Progenitor cell of endocrine pancreas (in vitro differentiated cells): ENCODE measurements at regions not wholly inside any gene's neighbourhood (a gene's known extent, or its start where the extent isn't known, plus 50 kb on each side); places are given as distances from the start of the nearest gene placed in this dataset.

Experiments used
- DNase-seq: peaks from one replicate; pipeline ENCODE4 v3.0.0; 2021; ENCODE audit warnings: low spot score; ENCODE audit not compliant: unreplicated experiment
- H3K27ac Mint-ChIP-seq: 2 replicates; pipeline ENCODE4 v1.8.0; 2021; ENCODE audit warnings: mild to moderate bottlenecking, moderate library complexity, mixed read lengths
- H3K27me3 Mint-ChIP-seq: 2 replicates; pipeline ENCODE4 v1.8.0; 2021; ENCODE audit warnings: mixed read lengths
- H3K36me3 Mint-ChIP-seq: 2 replicates; pipeline ENCODE4 v1.8.0; 2022; ENCODE audit warnings: mixed read lengths; ENCODE audit not compliant: insufficient read depth
- H3K4me1 Mint-ChIP-seq: 2 replicates; pipeline ENCODE4 v1.8.0; 2021; ENCODE audit warnings: low read depth, mixed read lengths
- H3K4me3 Mint-ChIP-seq: 2 replicates; pipeline ENCODE4 v1.8.0; 2021; ENCODE audit warnings: low read depth, mild to moderate bottlenecking, moderate library complexity, mixed read lengths
- H3K9me3 Mint-ChIP-seq: 2 replicates; pipeline ENCODE4 v1.8.0; 2021; ENCODE audit warnings: low read depth, mixed read lengths
- TF ChIP-seq, protein P1 (sequence below): fragments of 200-600 bp; sonication (generic); IDR thresholded peaks from one replicate; pipeline ENCODE4 v1.5.0; 2021; ENCODE audit warnings: antibody characterized with exemption, mild to moderate bottlenecking; ENCODE audit not compliant: unreplicated experiment

DNA sequence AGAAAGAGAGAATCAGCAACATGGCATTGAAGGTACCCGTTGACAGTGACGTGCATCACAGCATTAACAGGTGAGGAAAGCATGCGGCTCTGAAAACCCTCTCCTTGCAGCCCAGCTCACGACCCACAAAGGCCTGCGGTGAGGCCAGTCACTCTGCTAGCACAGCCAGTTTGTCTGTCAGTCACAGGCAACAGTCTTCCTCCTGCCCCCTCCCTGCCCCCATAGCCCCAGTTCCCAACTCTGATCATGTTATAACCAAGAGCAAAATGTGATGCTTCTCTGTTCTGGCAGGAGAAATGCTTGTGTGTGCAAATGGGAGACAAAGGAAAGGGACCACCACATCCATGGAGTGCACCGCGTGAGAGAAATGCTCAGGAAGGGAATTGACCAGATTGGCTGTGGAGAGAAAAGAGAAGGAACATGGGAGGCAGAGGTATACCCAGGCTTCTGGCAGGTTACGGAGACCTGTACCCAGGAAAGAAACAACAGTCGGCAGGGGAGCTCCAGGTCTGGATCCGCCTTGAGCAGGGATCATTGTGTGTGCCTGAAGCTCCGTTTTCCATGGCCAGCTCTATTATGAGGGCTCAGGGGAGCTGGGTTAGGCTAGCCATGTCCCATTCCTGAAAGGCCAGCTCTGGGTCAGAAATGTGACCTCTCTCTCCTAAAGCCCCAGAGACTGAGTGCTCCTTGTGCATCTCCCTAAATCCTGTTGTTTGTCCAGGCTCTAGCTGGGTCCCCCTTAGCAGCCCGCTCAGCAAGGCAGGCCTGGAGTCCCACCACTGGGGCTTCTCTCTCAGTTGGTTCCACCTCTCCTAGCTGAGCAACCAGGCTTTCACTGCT is 139.7 kb upstream of the MAMLD1 start:
- Mint-ChIP-seq H3K36me3 (no peaks in the 10 kb centered on the region), H3K4me1 (no peaks in the 10 kb centered on the region), H3K27me3 (peaks cover 13% of the 10 kb centered on the region), H3K27ac (no peak overlapping the region), H3K4me3 (no peak overlapping the region), H3K9me3 (peaks cover 4% of the 10 kb centered on the region)
- DNase-seq: no peak
- TF ChIP-seq, protein P1, sequence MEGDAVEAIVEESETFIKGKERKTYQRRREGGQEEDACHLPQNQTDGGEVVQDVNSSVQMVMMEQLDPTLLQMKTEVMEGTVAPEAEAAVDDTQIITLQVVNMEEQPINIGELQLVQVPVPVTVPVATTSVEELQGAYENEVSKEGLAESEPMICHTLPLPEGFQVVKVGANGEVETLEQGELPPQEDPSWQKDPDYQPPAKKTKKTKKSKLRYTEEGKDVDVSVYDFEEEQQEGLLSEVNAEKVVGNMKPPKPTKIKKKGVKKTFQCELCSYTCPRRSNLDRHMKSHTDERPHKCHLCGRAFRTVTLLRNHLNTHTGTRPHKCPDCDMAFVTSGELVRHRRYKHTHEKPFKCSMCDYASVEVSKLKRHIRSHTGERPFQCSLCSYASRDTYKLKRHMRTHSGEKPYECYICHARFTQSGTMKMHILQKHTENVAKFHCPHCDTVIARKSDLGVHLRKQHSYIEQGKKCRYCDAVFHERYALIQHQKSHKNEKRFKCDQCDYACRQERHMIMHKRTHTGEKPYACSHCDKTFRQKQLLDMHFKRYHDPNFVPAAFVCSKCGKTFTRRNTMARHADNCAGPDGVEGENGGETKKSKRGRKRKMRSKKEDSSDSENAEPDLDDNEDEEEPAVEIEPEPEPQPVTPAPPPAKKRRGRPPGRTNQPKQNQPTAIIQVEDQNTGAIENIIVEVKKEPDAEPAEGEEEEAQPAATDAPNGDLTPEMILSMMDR: no peak

DNA sequence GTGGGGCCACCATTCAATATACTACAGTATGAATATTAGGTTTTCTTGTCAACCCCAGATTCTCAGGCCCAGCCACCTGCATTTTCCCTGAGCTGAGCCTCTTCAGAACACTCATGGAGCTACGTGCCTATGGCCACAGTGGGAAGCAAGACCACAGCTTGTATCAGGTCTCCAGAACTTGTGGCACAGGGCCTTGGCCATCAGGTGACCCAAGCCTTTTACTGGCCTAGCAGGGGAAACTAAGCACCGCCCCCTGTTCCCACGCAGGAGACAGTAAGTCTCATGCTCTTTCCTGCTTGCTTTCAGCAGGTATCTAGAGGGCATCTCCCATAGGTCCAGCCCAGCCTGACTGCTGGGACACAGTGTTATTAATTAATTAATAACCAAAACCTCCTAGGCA is 138.4 kb upstream of the MAMLD1 start:
- Mint-ChIP-seq H3K36me3 (no peaks in the 10 kb centered on the region), H3K27me3 (peaks cover 13% of the 10 kb centered on the region), H3K27ac (no peak overlapping the region), H3K9me3 (peaks cover 13% of the 10 kb centered on the region), H3K4me1 (no peaks in the 10 kb centered on the region), H3K4me3 (no peak overlapping the region)
- no peak for DNase-seq
- TF ChIP-seq, protein P1: no peak

DNA sequence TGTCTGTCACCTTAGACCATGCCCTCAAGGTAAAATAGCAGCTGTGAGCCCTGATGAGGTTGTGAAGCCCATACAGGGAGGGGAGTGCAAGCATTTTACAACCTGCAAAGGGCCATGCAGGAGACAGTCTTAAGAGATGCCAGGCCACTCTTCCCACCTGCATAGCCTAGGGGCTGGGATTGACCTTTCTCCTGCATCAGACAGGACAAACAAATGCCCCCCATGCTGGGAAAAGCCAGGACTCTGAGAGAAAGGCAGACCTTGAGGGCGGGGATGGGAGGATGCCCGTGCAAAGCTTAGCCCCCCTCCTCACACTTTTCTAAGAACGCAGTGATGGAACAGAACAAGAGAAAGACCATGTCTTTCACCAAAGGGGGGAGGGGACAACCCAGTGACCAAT is 137.9 kb upstream of the MAMLD1 start:
- no peak for DNase-seq
- no peaks in the 10 kb centered on the region for H3K4me1 Mint-ChIP-seq
- no peak overlapping the region for H3K4me3 Mint-ChIP-seq
- no peak overlapping the region for H3K27ac Mint-ChIP-seq
- TF ChIP-seq, protein P1: no peak
- H3K9me3 Mint-ChIP-seq: peaks cover 13% of the 10 kb centered on the region
- peaks cover 13% of the 10 kb centered on the region for H3K27me3 Mint-ChIP-seq
- H3K36me3 Mint-ChIP-seq: no peaks in the 10 kb centered on the region

DNA sequence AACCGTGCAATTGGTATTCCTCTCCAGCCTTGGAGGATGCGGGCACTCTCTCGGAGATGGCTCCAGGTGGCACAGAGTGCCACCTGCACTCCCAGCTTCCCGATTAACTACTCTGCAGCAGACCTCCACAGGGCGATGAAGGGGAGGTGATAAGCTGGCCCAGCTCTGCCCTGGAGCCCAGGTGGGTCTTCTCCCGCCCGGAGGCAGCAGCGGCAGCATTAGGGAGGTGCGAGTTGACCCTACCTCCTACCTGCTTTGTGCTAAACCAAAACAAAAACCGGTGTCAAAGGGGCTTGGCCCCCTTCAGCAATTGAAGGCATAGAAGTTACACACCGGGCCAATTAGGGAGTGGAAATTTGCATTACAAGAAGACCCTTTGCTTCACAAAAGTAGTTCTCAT is 137.4 kb upstream of the MAMLD1 start:
- DNase-seq: no peak
- no peaks in the 10 kb centered on the region for H3K4me1 Mint-ChIP-seq
- H3K9me3 Mint-ChIP-seq: peaks cover 16% of the 10 kb centered on the region
- H3K27me3 Mint-ChIP-seq: peaks cover 11% of the 10 kb centered on the region
- H3K27ac Mint-ChIP-seq: no peak overlapping the region
- no peak overlapping the region for H3K4me3 Mint-ChIP-seq
- TF ChIP-seq, protein P1: no peak
- no peaks in the 10 kb centered on the region for H3K36me3 Mint-ChIP-seq

DNA sequence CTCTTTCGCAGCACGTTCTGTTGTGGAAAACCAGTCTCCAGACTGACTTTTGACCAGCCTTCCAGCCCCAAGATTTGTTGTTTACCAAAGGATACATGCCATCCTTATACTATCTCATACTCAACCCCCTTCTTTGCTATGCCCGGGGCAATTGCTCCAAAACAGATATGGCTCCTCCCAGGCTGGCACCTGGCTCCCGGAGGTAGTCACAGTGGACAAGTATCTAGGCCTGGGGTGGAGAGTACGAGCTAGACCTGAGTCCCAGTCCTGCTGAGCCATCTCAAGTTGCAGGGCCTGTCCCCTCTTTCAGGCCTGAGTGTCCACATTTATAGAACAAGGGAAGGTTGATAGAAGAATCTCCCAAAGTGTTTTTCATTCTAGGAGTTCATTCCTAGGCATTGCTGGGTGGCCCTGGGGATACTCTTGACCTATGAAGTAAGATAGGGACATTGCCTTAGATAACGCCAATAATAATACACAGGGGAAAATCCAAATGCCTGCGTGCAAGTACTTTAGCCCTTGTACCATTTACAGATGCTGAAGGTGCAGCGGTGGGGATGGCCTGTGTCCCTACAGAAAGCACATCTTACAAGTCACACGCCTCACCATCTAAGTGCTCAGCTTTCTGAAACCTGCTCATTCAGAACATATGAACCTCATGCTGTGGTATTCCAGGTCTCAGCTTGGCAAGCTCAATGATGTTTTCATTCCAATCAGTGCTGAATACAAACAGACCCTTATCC is 136.7 kb upstream of the MAMLD1 start:
- Mint-ChIP-seq H3K36me3 (no peaks in the 10 kb centered on the region), H3K27me3 (peaks cover 5% of the 10 kb centered on the region), H3K27ac (no peak overlapping the region), H3K4me3 (no peak overlapping the region), H3K9me3 (peaks cover 14% of the 10 kb centered on the region), H3K4me1 (no peaks in the 10 kb centered on the region)
- DNase-seq: no peak
- TF ChIP-seq, protein P1: no peak
